IMR-90 (cell line): ENCODE measurements at regions not wholly inside any gene's neighbourhood (a gene's known extent, or its start where the extent isn't known, plus 50 kb on each side); places are given as distances from the start of the nearest gene placed in this dataset.

Source experiments
- ATAC-seq: fragments of 200-7000 bp; cut with Tn5 transposase; 2 replicates; pipeline ENCODE4 v1.9.1; 2020; ENCODE audit warnings: low read depth, mild to moderate bottlenecking, moderate library complexity
- BruUV-seq: library from RNA; stranded (reverse); fragments of 400-500 nt; replicated peaks from 2 replicates; lab custom pipeline; 2021; lab: Mats Ljungman, UMichigan
- CTCF ChIA-PET: fragments of 300-600 bp; formaldehyde crosslinking; extraction: SDS; loops from one replicate; lab custom pipeline; 2021; ENCODE audit warnings: antibody characterized with exemption; lab: Yijun Ruan, JAX
- POLR2A ChIA-PET: fragments of 300-600 bp; sonication (Branson Sonifier 250); formaldehyde crosslinking; loops from one replicate; lab custom pipeline; 2022; ENCODE audit warnings: antibody characterized with exemption; ENCODE audit not compliant: unreplicated experiment; lab: Charles Lee
- DNase-seq: peaks from one replicate; pipeline ENCODE4 v3.0.0; 2013
- H2AFZ ChIP-seq: replicated peaks from 2 replicates; pipeline ENCODE3; 2013; ENCODE audit warnings: low read length, mild to moderate bottlenecking; ENCODE audit not compliant: poor library complexity
- H2AK5ac ChIP-seq: 2 replicates; pipeline ENCODE4 v1.6.1; 2013; ENCODE audit warnings: low read depth, low read length, inconsistent platforms
- H2AK9ac ChIP-seq: replicated peaks from 2 replicates; pipeline ENCODE3; 2013; ENCODE audit warnings: mild to moderate bottlenecking, low read depth, low read length, moderate library complexity; ENCODE audit not compliant: poor library complexity
- H2BK120ac ChIP-seq: 2 replicates; pipeline ENCODE4 v1.6.1; 2013; ENCODE audit warnings: low read depth, low read length, inconsistent platforms
- H2BK15ac ChIP-seq: 3 replicates; pipeline ENCODE4 v1.6.1; 2013; ENCODE audit warnings: low read depth, low read length, inconsistent platforms
- H2BK20ac ChIP-seq: 2 replicates; pipeline ENCODE4 v1.6.1; 2013; ENCODE audit warnings: low read depth, mild to moderate bottlenecking, inconsistent platforms, low read length, moderate library complexity
- H2BK5ac ChIP-seq: 2 replicates; pipeline ENCODE4 v1.6.1; 2013; ENCODE audit warnings: mild to moderate bottlenecking, low read depth, low read length, inconsistent platforms; ENCODE audit not compliant: poor library complexity, severe bottlenecking
- H3K14ac ChIP-seq: replicated peaks from 2 replicates; pipeline ENCODE4 v1.6.1; 2013; ENCODE audit warnings: low read depth, low read length, inconsistent platforms
- H3K18ac ChIP-seq: 2 replicates; pipeline ENCODE4 v1.6.1; 2013; ENCODE audit warnings: low read depth, low read length, control low read depth
- H3K23ac ChIP-seq: 2 replicates; pipeline ENCODE4 v1.6.1; 2013; ENCODE audit warnings: low read depth, low read length, inconsistent platforms
- H3K27ac ChIP-seq: 2 replicates; pipeline ENCODE4 v1.5.1; 2013; ENCODE audit warnings: mild to moderate bottlenecking, control low read depth, low read length; ENCODE audit not compliant: insufficient read depth
- H3K27me3 ChIP-seq: 2 replicates; pipeline ENCODE4 v1.6.1; 2013; ENCODE audit warnings: low read length; ENCODE audit not compliant: control insufficient read depth, insufficient read depth
- H3K36me3 ChIP-seq: 2 replicates; pipeline ENCODE4 v1.6.1; 2013; ENCODE audit warnings: low read length, mixed read lengths; ENCODE audit not compliant: control insufficient read depth, insufficient read depth
- H3K4ac ChIP-seq: 2 replicates; pipeline ENCODE4 v1.6.1; 2013; ENCODE audit warnings: low read depth, low read length, inconsistent platforms
- H3K4me1 ChIP-seq: 2 replicates; pipeline ENCODE4 v1.6.1; 2013; ENCODE audit warnings: low read length, mixed read lengths; ENCODE audit not compliant: control insufficient read depth, insufficient read depth
- H3K4me2 ChIP-seq: 2 replicates; pipeline ENCODE4 v1.6.1; 2013; ENCODE audit warnings: low read depth, mild to moderate bottlenecking, control low read depth, low read length, moderate library complexity
- H3K4me3 ChIP-seq: 2 replicates; pipeline ENCODE4 v1.5.1; 2013; ENCODE audit warnings: low read depth, mild to moderate bottlenecking, control low read depth, low read length, moderate library complexity; ENCODE audit not compliant: insufficient read depth
- H3K56ac ChIP-seq: 2 replicates; pipeline ENCODE4 v1.6.1; 2013; ENCODE audit warnings: low read length, inconsistent platforms; ENCODE audit not compliant: insufficient read depth; ENCODE audit errors: extremely low read depth
- H3K79me1 ChIP-seq, 2 experiments: 2 replicates each; pipeline ENCODE4 v1.6.1; 2013; ENCODE audit warnings: low read length in 2 of 2, inconsistent platforms in 1 of 2, low read depth in 1 of 2
- H3K9ac ChIP-seq: 2 replicates; pipeline ENCODE4 v1.6.1; 2013; ENCODE audit warnings: low read depth, low read length, control low read depth
- H3K9me1 ChIP-seq: 2 replicates; pipeline ENCODE4 v1.6.1; 2013; ENCODE audit warnings: low read length, inconsistent platforms; ENCODE audit not compliant: insufficient read depth
- H3K9me3 ChIP-seq: 2 replicates; pipeline ENCODE4 v1.6.1; 2013; ENCODE audit warnings: low read length; ENCODE audit not compliant: control insufficient read depth, insufficient read depth
- H4K20me1 ChIP-seq: 2 replicates; pipeline ENCODE4 v1.6.1; 2013; ENCODE audit warnings: low read length, inconsistent platforms; ENCODE audit not compliant: insufficient read depth
- H4K5ac ChIP-seq: 2 replicates; pipeline ENCODE4 v1.6.1; 2013; ENCODE audit warnings: mild to moderate bottlenecking, low read depth, low read length, control low read depth
- H4K8ac ChIP-seq, 2 experiments: 2 replicates each; pipeline ENCODE4 v1.6.1; 2013; ENCODE audit warnings: low read depth in 2 of 2, low read length in 2 of 2, control low read depth in 1 of 2, inconsistent platforms in 1 of 2
- H4K91ac ChIP-seq: 2 replicates; pipeline ENCODE4 v1.6.1; 2013; ENCODE audit warnings: low read depth, low read length, inconsistent platforms; ENCODE audit not compliant: insufficient read depth
- FOS ChIP-seq: fragments of 150-350 bp; IDR thresholded peaks from 2 replicates; pipeline ENCODE4 v1.6.1; 2016; ENCODE audit warnings: low read depth, low read length
- NFE2L2 ChIP-seq: fragments of 150-350 bp; IDR thresholded peaks from 2 replicates; pipeline ENCODE4 v1.6.1; 2016; ENCODE audit warnings: low read depth, mild to moderate bottlenecking, low read length
- POLR2A ChIP-seq: IDR thresholded peaks from 2 replicates; pipeline ENCODE4 v1.6.1; 2012; ENCODE audit warnings: mild to moderate bottlenecking, low read depth, low read length
- dilution Hi-C: fragments of 300-500 bp; cut with HindIII; formaldehyde crosslinking; loops from one replicate; pipeline ENCODE4 v1.14.3; 2018; ENCODE audit warnings: low sequenced_read_pairs; ENCODE audit not compliant: unreplicated experiment
- in situ Hi-C: fragments of 300-500 bp; cut with MboI; formaldehyde crosslinking; loops from 3 replicates; pipeline ENCODE4 v1.14.3; 2019; ENCODE audit warnings: low sequenced_read_pairs, inconsistent platforms, mixed read lengths
- intact Hi-C: fragments of 100-400 bp; cut with micrococcal nuclease; formaldehyde crosslinking; loops from 2 replicates; pipeline ENCODE4 v1.10.0; 2022
- TF ChIP-seq, protein P1 (sequence below): fragments of 150-350 bp; IDR thresholded peaks from 2 replicates; pipeline ENCODE4 v1.6.1; 2017; ENCODE audit warnings: mild to moderate bottlenecking, antibody characterized with exemption, low read length, low read depth
- TF ChIP-seq, protein P2 (sequence below): conservative IDR thresholded peaks from 2 replicates; pipeline ENCODE4 v1.5.1; 2012; ENCODE audit warnings: mild to moderate bottlenecking, low read depth, low read length, improper control_type of control experiment

DNA sequence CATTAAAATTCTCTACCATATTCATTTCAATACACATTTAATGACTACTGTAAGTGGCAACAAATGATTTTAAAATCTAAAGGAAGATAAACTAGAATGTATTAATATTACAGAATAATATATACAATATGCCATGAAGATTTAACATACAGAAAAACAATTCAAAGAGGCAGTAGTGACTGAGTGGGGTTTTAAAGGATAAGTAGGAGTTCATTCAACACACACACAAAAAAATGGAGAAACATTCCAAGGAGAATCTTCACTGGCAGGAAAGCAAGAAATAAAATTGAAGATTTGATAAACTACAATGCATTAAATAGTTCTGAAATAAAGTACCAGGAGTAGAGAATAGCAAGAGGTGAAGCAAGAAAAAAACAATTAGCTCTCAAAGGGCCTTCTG is 215.1 kb downstream of the IBTK start:
- H3K9me1 ChIP-seq, result no peaks in the 10 kb centered on the region; the same call in 1 of the 2 replicates
- no peaks in the 10 kb centered on the region for H3K79me1 ChIP-seq
- intact Hi-C loops (no loop called here), dilution Hi-C loops (no loop called here), in situ Hi-C loops (loop anchor here (25.0 kb wide), 1 partner anchor 795 kb away; no protein-coding TSS in a partner anchor)
- ChIA-PET POLR2A (no interaction called here), CTCF (no interaction called here)
- H2AK5ac ChIP-seq, result no peak overlapping the region
- peaks cover 5% of the 10 kb centered on the region; the same call in 1 of the 2 replicates for H3K4me1 ChIP-seq
- TF ChIP-seq, protein P1, sequence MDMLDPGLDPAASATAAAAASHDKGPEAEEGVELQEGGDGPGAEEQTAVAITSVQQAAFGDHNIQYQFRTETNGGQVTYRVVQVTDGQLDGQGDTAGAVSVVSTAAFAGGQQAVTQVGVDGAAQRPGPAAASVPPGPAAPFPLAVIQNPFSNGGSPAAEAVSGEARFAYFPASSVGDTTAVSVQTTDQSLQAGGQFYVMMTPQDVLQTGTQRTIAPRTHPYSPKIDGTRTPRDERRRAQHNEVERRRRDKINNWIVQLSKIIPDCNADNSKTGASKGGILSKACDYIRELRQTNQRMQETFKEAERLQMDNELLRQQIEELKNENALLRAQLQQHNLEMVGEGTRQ, result no peak
- TF ChIP-seq, protein P2, sequence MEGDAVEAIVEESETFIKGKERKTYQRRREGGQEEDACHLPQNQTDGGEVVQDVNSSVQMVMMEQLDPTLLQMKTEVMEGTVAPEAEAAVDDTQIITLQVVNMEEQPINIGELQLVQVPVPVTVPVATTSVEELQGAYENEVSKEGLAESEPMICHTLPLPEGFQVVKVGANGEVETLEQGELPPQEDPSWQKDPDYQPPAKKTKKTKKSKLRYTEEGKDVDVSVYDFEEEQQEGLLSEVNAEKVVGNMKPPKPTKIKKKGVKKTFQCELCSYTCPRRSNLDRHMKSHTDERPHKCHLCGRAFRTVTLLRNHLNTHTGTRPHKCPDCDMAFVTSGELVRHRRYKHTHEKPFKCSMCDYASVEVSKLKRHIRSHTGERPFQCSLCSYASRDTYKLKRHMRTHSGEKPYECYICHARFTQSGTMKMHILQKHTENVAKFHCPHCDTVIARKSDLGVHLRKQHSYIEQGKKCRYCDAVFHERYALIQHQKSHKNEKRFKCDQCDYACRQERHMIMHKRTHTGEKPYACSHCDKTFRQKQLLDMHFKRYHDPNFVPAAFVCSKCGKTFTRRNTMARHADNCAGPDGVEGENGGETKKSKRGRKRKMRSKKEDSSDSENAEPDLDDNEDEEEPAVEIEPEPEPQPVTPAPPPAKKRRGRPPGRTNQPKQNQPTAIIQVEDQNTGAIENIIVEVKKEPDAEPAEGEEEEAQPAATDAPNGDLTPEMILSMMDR, result no peak
- no peak for TF ChIP-seq POLR2A
- no peak for TF ChIP-seq NFE2L2
- TF ChIP-seq FOS, result no peak
- no peaks in the 10 kb centered on the region for H3K9me3 ChIP-seq
- H3K9ac ChIP-seq, result no peak overlapping the region
- no peak overlapping the region for H2BK5ac ChIP-seq
- no peak overlapping the region for H3K4ac ChIP-seq
- no peak overlapping the region for H4K5ac ChIP-seq
- no TSS peak for BruUV-seq
- H2BK15ac ChIP-seq, result no peak overlapping the region
- H3K4me2 ChIP-seq, result no peak overlapping the region
- H3K27ac ChIP-seq, result no peak overlapping the region
- DNase-seq (no peak), ATAC-seq (no peak)
- no peak overlapping the region for H3K4me3 ChIP-seq
- no peak overlapping the region for H3K14ac ChIP-seq
- H2AK9ac ChIP-seq, result no peak overlapping the region
- H2BK120ac ChIP-seq, result no peak overlapping the region
- H3K27me3 ChIP-seq, result no peaks in the 10 kb centered on the region
- H3K36me3 ChIP-seq, result no peaks in the 10 kb centered on the region
- no peak overlapping the region for H3K18ac ChIP-seq
- no peak overlapping the region for H2BK20ac ChIP-seq
- no peak overlapping the region for H3K56ac ChIP-seq
- no peak overlapping the region for H3K23ac ChIP-seq
- H4K20me1 ChIP-seq, result no peaks in the 10 kb centered on the region
- no peak overlapping the region for H4K8ac ChIP-seq
- no peak overlapping the region for H4K91ac ChIP-seq
- H2AFZ ChIP-seq, result no peak overlapping the region
